DMS153 treated with DMSO at 0.1 percent for 48 hours (cell line): ENCODE measurements at regions not wholly inside any gene's neighbourhood (a gene's known extent, or its start where the extent isn't known, plus 50 kb on each side); places are given as distances from the start of the nearest gene placed in this dataset.
"Not testable (repeated sequence)": the region's sequence is repeated elsewhere in the genome, so short reads cannot be mapped to it uniquely, and the experiment has no call there.

ENCODE experiments used
- DNase-seq: peaks from one replicate; lab custom pipeline; 2025; ENCODE audit not compliant: unreplicated experiment; lab: John Stamatoyannopoulos, UW

GRCh38 chr4:54861201-54861600, 203.4 kb downstream of the KIT start:
- DNase-seq: no peak

- no peak for DNase-seq
These were observed 197.6 kb downstream of the KIT start for GRCh38 chr4:54855191-54855854.

- no peak for DNase-seq
These were observed 194.8 kb downstream of the KIT start for GRCh38 chr4:54852602-54853001.

GRCh38 chr4:54852054-54852453, 194.3 kb downstream of the KIT start:
- DNase-seq: no peak

- DNase-seq: no peak
These were observed 187.2 kb downstream of the KIT start for GRCh38 chr4:54844911-54845310.

GRCh38 chr4:54843946-54844345, 186.2 kb downstream of the KIT start:
- DNase-seq: no peak

GRCh38 chr4:54843106-54843505, 185.3 kb downstream of the KIT start:
- DNase-seq: no peak

- DNase-seq: no peak
These were observed 184.9 kb downstream of the KIT start for GRCh38 chr4:54842656-54843055.

- DNase-seq: no peak
These were observed 184.5 kb downstream of the KIT start for GRCh38 chr4:54842226-54842625.

- no peak for DNase-seq
These were observed 183.4 kb downstream of the KIT start for GRCh38 chr4:54840992-54841768.

GRCh38 chr4:54840430-54840829, 182.7 kb downstream of the KIT start:
- DNase-seq: no peak

GRCh38 chr4:54838301-54838700, 180.5 kb downstream of the KIT start:
- no peak for DNase-seq

GRCh38 chr4:54837576-54838140, 179.9 kb downstream of the KIT start:
- DNase-seq: no peak

GRCh38 chr4:54828361-54828760, 170.6 kb downstream of the KIT start:
- not testable (repeated sequence) for DNase-seq

GRCh38 chr4:54823616-54824015, 165.9 kb downstream of the KIT start:
- DNase-seq: no peak

- DNase-seq: no peak
These were observed 161.3 kb downstream of the KIT start for GRCh38 chr4:54819034-54819433.

- DNase-seq: no peak
These were observed 160.7 kb downstream of the KIT start for GRCh38 chr4:54818481-54818880.

- no peak for DNase-seq
These were observed 155.9 kb downstream of the KIT start for GRCh38 chr4:54813674-54814073.

- DNase-seq: no peak
These were observed 148.6 kb downstream of the KIT start for GRCh38 chr4:54806351-54806750.

- no peak for DNase-seq
These were observed 144.6 kb downstream of the KIT start for GRCh38 chr4:54802336-54802735.

GRCh38 chr4:54800831-54801530, 143.2 kb downstream of the KIT start:
- DNase-seq: peak; percentile 58

- no peak for DNase-seq
These were observed 136.8 kb downstream of the KIT start for GRCh38 chr4:54794579-54794978.
